HL-60 (cell line): ENCODE measurements at regions not wholly inside any gene's neighbourhood (a gene's known extent, or its start where the extent isn't known, plus 50 kb on each side); places are given as distances from the start of the nearest gene placed in this dataset.

Source experiments
- DNase-seq, 2 experiments: peaks; one replicate each; pipeline ENCODE4 v3.0.0-alpha.2; 2010 to 2020; ENCODE audit warnings: low read depth in 1 of 2, low spot score in 1 of 2
- H3K27ac ChIP-seq: fragments of 250-450 bp; sonication (Bioruptor Pico); replicated peaks from 2 replicates; pipeline ENCODE4 v1.5.1; 2020; ENCODE audit warnings: mild to moderate bottlenecking, moderate library complexity
- H3K27me3 ChIP-seq: fragments of 250-450 bp; sonication (Bioruptor Pico); 2 replicates; pipeline ENCODE4 v1.5.1; 2021; ENCODE audit warnings: mild to moderate bottlenecking, moderate library complexity; ENCODE audit not compliant: insufficient read depth, poor library complexity, severe bottlenecking
- H3K4me3 ChIP-seq: replicated peaks from 2 replicates; pipeline ENCODE4 v1.5.1; 2011; ENCODE audit warnings: mild to moderate bottlenecking, control low read depth, low read length; ENCODE audit not compliant: insufficient read depth
- CTCF ChIP-seq: IDR thresholded peaks from one replicate; pipeline ENCODE4 v1.5.1; 2011; ENCODE audit warnings: low read length, control low read depth, inconsistent platforms; ENCODE audit not compliant: insufficient read depth
- GABPA ChIP-seq: IDR thresholded peaks from 2 replicates; pipeline ENCODE4 v1.6.1; 2012; ENCODE audit warnings: low read depth
- POLR2AphosphoS5 ChIP-seq: IDR thresholded peaks from 2 replicates; pipeline ENCODE4 v1.6.1; 2012; ENCODE audit warnings: low read depth
- SPI1 ChIP-seq: IDR thresholded peaks from 2 replicates; pipeline ENCODE4 v1.6.1; 2012; ENCODE audit warnings: low read depth, mild to moderate bottlenecking, borderline replicate concordance
- TF ChIP-seq, protein P1 (sequence below): IDR thresholded peaks from 2 replicates; pipeline ENCODE4 v1.6.1; 2012; ENCODE audit warnings: low read depth; ENCODE audit not compliant: insufficient replicate concordance

DNA sequence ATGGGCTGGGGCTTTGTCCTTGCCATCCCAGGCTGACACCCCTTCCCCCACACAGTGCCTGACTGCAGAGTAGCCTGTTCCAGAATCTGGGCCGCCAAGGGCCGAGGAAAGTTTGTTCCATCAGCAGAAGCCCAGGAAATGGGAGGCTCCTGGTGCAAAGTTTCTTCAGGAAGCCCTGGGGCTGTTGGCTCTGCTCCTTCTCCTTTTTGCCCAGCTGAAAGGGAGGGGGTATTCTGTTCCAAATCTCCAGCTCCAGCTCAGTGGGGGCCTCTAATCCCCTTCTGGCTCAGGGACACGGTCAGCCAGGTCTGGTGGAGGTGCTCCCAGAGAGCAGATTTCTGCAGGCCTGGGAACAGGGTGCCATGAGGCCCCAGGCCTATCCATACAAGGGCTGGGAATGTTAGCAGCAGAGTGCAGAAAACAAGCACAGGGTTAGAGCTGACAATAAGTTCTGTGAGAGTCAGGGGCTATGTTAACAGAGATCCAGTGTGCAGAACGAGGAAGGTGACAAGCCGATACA lies 399.5 kb downstream of the RPS24 start:
- Histone ChIP-seq H3K27me3 (no peaks in the 10 kb centered on the region), H3K4me3 (no peak overlapping the region), H3K27ac (no peak overlapping the region)
- TF ChIP-seq POLR2AphosphoS5 = no peak
- TF ChIP-seq SPI1 = no peak
- no peak for TF ChIP-seq GABPA
- TF ChIP-seq CTCF = no peak
- TF ChIP-seq, protein P1, sequence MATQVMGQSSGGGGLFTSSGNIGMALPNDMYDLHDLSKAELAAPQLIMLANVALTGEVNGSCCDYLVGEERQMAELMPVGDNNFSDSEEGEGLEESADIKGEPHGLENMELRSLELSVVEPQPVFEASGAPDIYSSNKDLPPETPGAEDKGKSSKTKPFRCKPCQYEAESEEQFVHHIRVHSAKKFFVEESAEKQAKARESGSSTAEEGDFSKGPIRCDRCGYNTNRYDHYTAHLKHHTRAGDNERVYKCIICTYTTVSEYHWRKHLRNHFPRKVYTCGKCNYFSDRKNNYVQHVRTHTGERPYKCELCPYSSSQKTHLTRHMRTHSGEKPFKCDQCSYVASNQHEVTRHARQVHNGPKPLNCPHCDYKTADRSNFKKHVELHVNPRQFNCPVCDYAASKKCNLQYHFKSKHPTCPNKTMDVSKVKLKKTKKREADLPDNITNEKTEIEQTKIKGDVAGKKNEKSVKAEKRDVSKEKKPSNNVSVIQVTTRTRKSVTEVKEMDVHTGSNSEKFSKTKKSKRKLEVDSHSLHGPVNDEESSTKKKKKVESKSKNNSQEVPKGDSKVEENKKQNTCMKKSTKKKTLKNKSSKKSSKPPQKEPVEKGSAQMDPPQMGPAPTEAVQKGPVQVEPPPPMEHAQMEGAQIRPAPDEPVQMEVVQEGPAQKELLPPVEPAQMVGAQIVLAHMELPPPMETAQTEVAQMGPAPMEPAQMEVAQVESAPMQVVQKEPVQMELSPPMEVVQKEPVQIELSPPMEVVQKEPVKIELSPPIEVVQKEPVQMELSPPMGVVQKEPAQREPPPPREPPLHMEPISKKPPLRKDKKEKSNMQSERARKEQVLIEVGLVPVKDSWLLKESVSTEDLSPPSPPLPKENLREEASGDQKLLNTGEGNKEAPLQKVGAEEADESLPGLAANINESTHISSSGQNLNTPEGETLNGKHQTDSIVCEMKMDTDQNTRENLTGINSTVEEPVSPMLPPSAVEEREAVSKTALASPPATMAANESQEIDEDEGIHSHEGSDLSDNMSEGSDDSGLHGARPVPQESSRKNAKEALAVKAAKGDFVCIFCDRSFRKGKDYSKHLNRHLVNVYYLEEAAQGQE = no peak
- no peak for DNase-seq

- Histone ChIP-seq H3K27me3 (no peaks in the 10 kb centered on the region), H3K27ac (no peak overlapping the region), H3K4me3 (no peak overlapping the region)
- TF ChIP-seq, protein P1 = no peak
- TF ChIP-seq POLR2AphosphoS5 (no peak), CTCF (no peak), SPI1 (no peak), GABPA (no peak)
- no peak for DNase-seq
Observed at GRCh38 chr10:78433766-78434535, 400.3 kb downstream of the RPS24 start.

- Histone ChIP-seq H3K4me3 (no peak overlapping the region), H3K27me3 (no peaks in the 10 kb centered on the region), H3K27ac (no peak overlapping the region)
- DNase-seq = no peak
- TF ChIP-seq CTCF (no peak), POLR2AphosphoS5 (no peak), SPI1 (no peak), GABPA (no peak)
- TF ChIP-seq, protein P1 = no peak
Observed at GRCh38 chr10:78434886-78435285, 401.2 kb downstream of the RPS24 start.
